Coronary artery (tissue), 2 donors: ENCODE measurements at regions not wholly inside any gene's neighbourhood (a gene's known extent, or its start where the extent isn't known, plus 50 kb on each side); places are given as distances from the start of the nearest gene placed in this dataset.

Experiments
- DNase-seq: peaks from one replicate; pipeline ENCODE4 v3.0.0-alpha.2; 2017; ENCODE audit warnings: low spot score
- H3K27ac ChIP-seq, 2 donors: fragments of 200-600 bp; sonication (generic); one replicate each; pipeline ENCODE4 v1.5.1; 2016 to 2019
- H3K4me3 ChIP-seq: fragments of 200-600 bp; sonication (generic); 2 replicates; pipeline ENCODE4 v1.5.1; 2016; ENCODE audit warnings: mild to moderate bottlenecking, moderate library complexity
- CTCF ChIP-seq: fragments of 200-600 bp; sonication (generic); IDR thresholded peaks from one replicate; pipeline ENCODE4 v1.5.1; 2019; ENCODE audit warnings: antibody characterized with exemption

GRCh38 chr7:13639396-13639795 lies 350.1 kb downstream of the ETV1 start:
- no peak for TF ChIP-seq CTCF
- H3K4me3 ChIP-seq: no peak overlapping the region
- DNase-seq: no peak
- H3K27ac ChIP-seq: no peak overlapping the region

GRCh38 chr7:13641714-13642113 lies 347.8 kb downstream of the ETV1 start:
- H3K27ac ChIP-seq: no peak overlapping the region
- no peak for DNase-seq
- no peak for TF ChIP-seq CTCF
- no peak overlapping the region for H3K4me3 ChIP-seq

- no peak overlapping the region for H3K4me3 ChIP-seq
- no peak overlapping the region for H3K27ac ChIP-seq
- no peak for TF ChIP-seq CTCF
- no peak for DNase-seq
These were observed 338.3 kb downstream of the ETV1 start for GRCh38 chr7:13651167-13651566.

- DNase-seq: no peak
- Histone ChIP-seq H3K4me3 (no peak overlapping the region), H3K27ac (no peak overlapping the region)
- TF ChIP-seq CTCF: no peak
These were observed 333.1 kb downstream of the ETV1 start for GRCh38 chr7:13656330-13656729.

- no peak for TF ChIP-seq CTCF
- no peak overlapping the region for H3K4me3 ChIP-seq
- no peak for DNase-seq
- no peak overlapping the region for H3K27ac ChIP-seq
These were observed 316.2 kb downstream of the ETV1 start for GRCh38 chr7:13673290-13673689.

- H3K4me3 ChIP-seq: no peak overlapping the region
- H3K27ac ChIP-seq: no peak overlapping the region
- no peak for TF ChIP-seq CTCF
- no peak for DNase-seq
These were observed 306.8 kb downstream of the ETV1 start for GRCh38 chr7:13682626-13683025.

GRCh38 chr7:13687500-13687899 lies 302.0 kb downstream of the ETV1 start:
- Histone ChIP-seq H3K27ac (no peak overlapping the region), H3K4me3 (no peak overlapping the region)
- no peak for DNase-seq
- no peak for TF ChIP-seq CTCF
